ENCODE measurements at regions not wholly inside any gene's neighbourhood (a gene's known extent, or its start where the extent isn't known, plus 50 kb on each side); places are given as distances from the start of the nearest gene placed in this dataset.

GRCh38 chr6:47094241-47094925, 52.3 kb upstream of the ADGRF1 start:
- ATAC-seq (ENCODE audit: low read depth) (no peak), DNase-seq (no peak)
- H3K36me3 ChIP-seq (replicated peaks in 1 of 2; ENCODE audit: control extremely low read depth in 1 of 2, control insufficient read depth in 1 of 2, extremely low read depth in 1 of 2, insufficient read depth in 2 of 2, low read length in 1 of 2): no peaks in the 10 kb centered on the region
- H3K9me3 ChIP-seq (ENCODE audit: control extremely low read depth in 1 of 3, control insufficient read depth in 2 of 3, insufficient read depth in 1 of 3, low read length in 2 of 3): no peaks in the 10 kb centered on the region
- H3K4me1 Mint-ChIP-seq: no peaks in the 10 kb centered on the region
- intact Hi-C loops (cut with micrococcal nuclease): no loop called here
- H3K4me1 ChIP-seq (ENCODE audit: control insufficient read depth in 2 of 2, insufficient read depth in 2 of 2, low read length in 2 of 2): no peaks in the 10 kb centered on the region
- 47% methylated on average over 2 of the region's 3 CpGs for WGBS (ENCODE audit: insufficient coverage)
- no peak overlapping the region for H3K27ac Mint-ChIP-seq
- no peak for TF ChIP-seq CTCF (IDR thresholded peaks at IDR 0.05)
- no peak for TF ChIP-seq EZH2 (IDR thresholded peaks at IDR 0.05; ENCODE audit: borderline replicate concordance, insufficient read depth, low read depth, low read length, poor library complexity, severe bottlenecking)
- no peak overlapping the region for H3K27ac ChIP-seq (ENCODE audit: low read length in 2 of 2)
- no peak overlapping the region for H3K4me3 Mint-ChIP-seq
- peaks cover 2% of the 10 kb centered on the region for H3K9me3 Mint-ChIP-seq (ENCODE audit: insufficient read depth)
- H3K79me2 ChIP-seq (ENCODE audit: control insufficient read depth, insufficient read depth, low read length): no peaks in the 10 kb centered on the region
- H3K4me2 ChIP-seq (replicated peaks; ENCODE audit: low read depth, low read length, poor library complexity, severe bottlenecking): no peak overlapping the region
- H3K27me3 Mint-ChIP-seq: peaks cover 8% of the 10 kb centered on the region
- POLR2A ChIA-PET: no interaction called here
- no peak overlapping the region for H2AFZ ChIP-seq (ENCODE audit: insufficient read depth, low read depth, low read length, poor library complexity, severe bottlenecking)
- no peaks in the 10 kb centered on the region for H3K27me3 ChIP-seq (replicated peaks in 1 of 4; ENCODE audit: control extremely low read depth in 1 of 4, control insufficient read depth in 3 of 4, insufficient read depth in 4 of 4, low read length in 3 of 4)
- no peaks in the 10 kb centered on the region for H4K20me1 ChIP-seq (ENCODE audit: control insufficient read depth, insufficient read depth, low read length, poor library complexity, severe bottlenecking)
- CTCF ChIA-PET: interaction anchor here (2.8 kb wide), 1 partner anchor 216 kb away, joined by 10 read pairs; the partner anchor contains the start of gene TNFRSF21
- H3K4me3 ChIP-seq (ENCODE audit: control extremely low read depth in 1 of 5, extremely low read depth in 1 of 5, insufficient read depth in 1 of 5, low read depth in 2 of 5, low read length in 4 of 5): no peak overlapping the region
- no peak overlapping the region for H3K9ac ChIP-seq (ENCODE audit: low read length)

GRCh38 chr6:47093169-47093568, 51.0 kb upstream of the ADGRF1 start:
- Mint-ChIP-seq H3K27me3 (peaks cover 8% of the 10 kb centered on the region), H3K9me3 (ENCODE audit: insufficient read depth) (peaks cover 2% of the 10 kb centered on the region), H3K4me1 (no peaks in the 10 kb centered on the region), H3K4me3 (no peak overlapping the region), H3K27ac (no peak overlapping the region)
- intact Hi-C loops (cut with micrococcal nuclease): no loop called here
- H3K4me1 ChIP-seq (ENCODE audit: control insufficient read depth in 2 of 2, insufficient read depth in 2 of 2, low read length in 2 of 2): no peaks in the 10 kb centered on the region
- H3K4me2 ChIP-seq (replicated peaks; ENCODE audit: low read depth, low read length, poor library complexity, severe bottlenecking): no peak overlapping the region
- no peak overlapping the region for H2AFZ ChIP-seq (ENCODE audit: insufficient read depth, low read depth, low read length, poor library complexity, severe bottlenecking)
- ATAC-seq (ENCODE audit: low read depth) (no peak), DNase-seq (no peak)
- H4K20me1 ChIP-seq (ENCODE audit: control insufficient read depth, insufficient read depth, low read length, poor library complexity, severe bottlenecking): no peaks in the 10 kb centered on the region
- H3K27me3 ChIP-seq (replicated peaks in 1 of 4; ENCODE audit: control extremely low read depth in 1 of 4, control insufficient read depth in 3 of 4, insufficient read depth in 4 of 4, low read length in 3 of 4): no peaks in the 10 kb centered on the region
- 97% methylated on average over 5 of the region's 5 CpGs for WGBS (ENCODE audit: insufficient coverage)
- no peak overlapping the region for H3K27ac ChIP-seq (ENCODE audit: low read length in 2 of 2)
- CTCF ChIA-PET: interaction anchor here (2.8 kb wide), 1 partner anchor 217 kb away, joined by 10 read pairs; the partner anchor contains the start of gene TNFRSF21
- H3K79me2 ChIP-seq (ENCODE audit: control insufficient read depth, insufficient read depth, low read length): no peaks in the 10 kb centered on the region
- no peak overlapping the region for H3K4me3 ChIP-seq (ENCODE audit: control extremely low read depth in 1 of 5, extremely low read depth in 1 of 5, insufficient read depth in 1 of 5, low read depth in 2 of 5, low read length in 4 of 5)
- POLR2A ChIA-PET: no interaction called here
- H3K36me3 ChIP-seq (replicated peaks in 1 of 2; ENCODE audit: control extremely low read depth in 1 of 2, control insufficient read depth in 1 of 2, extremely low read depth in 1 of 2, insufficient read depth in 2 of 2, low read length in 1 of 2): no peaks in the 10 kb centered on the region
- TF ChIP-seq EZH2 (IDR thresholded peaks at IDR 0.05; ENCODE audit: borderline replicate concordance, insufficient read depth, low read depth, low read length, poor library complexity, severe bottlenecking) (no peak), CTCF (IDR thresholded peaks at IDR 0.05) (no peak)
- no peak overlapping the region for H3K9ac ChIP-seq (ENCODE audit: low read length)
- H3K9me3 ChIP-seq (ENCODE audit: control extremely low read depth in 1 of 3, control insufficient read depth in 2 of 3, insufficient read depth in 1 of 3, low read length in 2 of 3): no peaks in the 10 kb centered on the region

Measured in B cell (primary cell).